AG09319 (cell line): ENCODE measurements at regions not wholly inside any gene's neighbourhood (a gene's known extent, or its start where the extent isn't known, plus 50 kb on each side); places are given as distances from the start of the nearest gene placed in this dataset.
"Not testable (repeated sequence)": the region's sequence is repeated elsewhere in the genome, so short reads cannot be mapped to it uniquely, and the experiment has no call there.

Experiments
- DNase-seq: peaks from one replicate; pipeline ENCODE4 v3.0.0-alpha.2; 2010; ENCODE audit warnings: low read depth; ENCODE audit errors: extremely low read depth
- TF ChIP-seq, protein P1 (sequence below): IDR thresholded peaks from 2 replicates; pipeline ENCODE4 v1.5.1; 2011; ENCODE audit warnings: low read depth, mild to moderate bottlenecking, inconsistent platforms, low read length, moderate library complexity

DNA sequence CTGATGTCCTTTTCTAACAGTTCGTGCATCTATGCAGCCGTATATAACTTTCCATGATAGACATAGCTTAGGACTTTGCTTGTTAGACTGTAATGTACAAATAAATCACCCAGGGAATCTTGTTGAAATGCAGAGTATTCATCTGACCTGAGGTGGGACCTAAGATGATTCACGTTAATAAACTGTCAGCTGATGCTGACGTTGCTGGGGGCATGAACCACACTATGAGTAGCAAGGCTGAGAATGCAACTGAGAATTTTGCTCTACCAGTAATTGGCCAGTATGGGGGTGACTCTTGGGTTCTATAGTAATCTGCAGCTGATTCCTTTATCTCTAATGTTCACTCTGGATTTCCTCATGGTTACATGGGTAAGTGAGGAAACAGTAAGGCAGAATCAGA is 130.1 kb upstream of the MALRD1 start:
- TF ChIP-seq, protein P1, sequence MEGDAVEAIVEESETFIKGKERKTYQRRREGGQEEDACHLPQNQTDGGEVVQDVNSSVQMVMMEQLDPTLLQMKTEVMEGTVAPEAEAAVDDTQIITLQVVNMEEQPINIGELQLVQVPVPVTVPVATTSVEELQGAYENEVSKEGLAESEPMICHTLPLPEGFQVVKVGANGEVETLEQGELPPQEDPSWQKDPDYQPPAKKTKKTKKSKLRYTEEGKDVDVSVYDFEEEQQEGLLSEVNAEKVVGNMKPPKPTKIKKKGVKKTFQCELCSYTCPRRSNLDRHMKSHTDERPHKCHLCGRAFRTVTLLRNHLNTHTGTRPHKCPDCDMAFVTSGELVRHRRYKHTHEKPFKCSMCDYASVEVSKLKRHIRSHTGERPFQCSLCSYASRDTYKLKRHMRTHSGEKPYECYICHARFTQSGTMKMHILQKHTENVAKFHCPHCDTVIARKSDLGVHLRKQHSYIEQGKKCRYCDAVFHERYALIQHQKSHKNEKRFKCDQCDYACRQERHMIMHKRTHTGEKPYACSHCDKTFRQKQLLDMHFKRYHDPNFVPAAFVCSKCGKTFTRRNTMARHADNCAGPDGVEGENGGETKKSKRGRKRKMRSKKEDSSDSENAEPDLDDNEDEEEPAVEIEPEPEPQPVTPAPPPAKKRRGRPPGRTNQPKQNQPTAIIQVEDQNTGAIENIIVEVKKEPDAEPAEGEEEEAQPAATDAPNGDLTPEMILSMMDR, result no peak
- DNase-seq, result no peak

DNA sequence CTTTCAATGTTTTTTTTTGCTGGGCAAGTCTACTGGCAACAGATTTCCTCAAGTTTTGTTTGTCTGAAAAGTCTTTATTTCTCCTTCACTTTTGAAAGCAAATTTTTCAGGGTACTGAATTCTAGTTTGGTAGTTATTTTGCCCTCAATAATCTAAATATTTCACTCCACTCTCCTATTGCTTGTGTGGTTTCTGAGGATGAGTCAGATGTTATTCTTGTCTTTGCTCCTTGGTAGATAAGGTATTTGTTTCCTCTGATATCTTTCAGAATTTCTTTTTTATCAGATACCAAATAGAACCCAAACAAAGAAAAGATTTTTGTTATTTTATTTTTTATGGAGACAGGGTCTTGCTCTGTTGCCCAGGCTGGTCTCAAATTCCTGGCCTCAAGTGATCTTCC is 99.2 kb upstream of the MALRD1 start:
- DNase-seq, result no peak
- TF ChIP-seq, protein P1, result no peak

DNA sequence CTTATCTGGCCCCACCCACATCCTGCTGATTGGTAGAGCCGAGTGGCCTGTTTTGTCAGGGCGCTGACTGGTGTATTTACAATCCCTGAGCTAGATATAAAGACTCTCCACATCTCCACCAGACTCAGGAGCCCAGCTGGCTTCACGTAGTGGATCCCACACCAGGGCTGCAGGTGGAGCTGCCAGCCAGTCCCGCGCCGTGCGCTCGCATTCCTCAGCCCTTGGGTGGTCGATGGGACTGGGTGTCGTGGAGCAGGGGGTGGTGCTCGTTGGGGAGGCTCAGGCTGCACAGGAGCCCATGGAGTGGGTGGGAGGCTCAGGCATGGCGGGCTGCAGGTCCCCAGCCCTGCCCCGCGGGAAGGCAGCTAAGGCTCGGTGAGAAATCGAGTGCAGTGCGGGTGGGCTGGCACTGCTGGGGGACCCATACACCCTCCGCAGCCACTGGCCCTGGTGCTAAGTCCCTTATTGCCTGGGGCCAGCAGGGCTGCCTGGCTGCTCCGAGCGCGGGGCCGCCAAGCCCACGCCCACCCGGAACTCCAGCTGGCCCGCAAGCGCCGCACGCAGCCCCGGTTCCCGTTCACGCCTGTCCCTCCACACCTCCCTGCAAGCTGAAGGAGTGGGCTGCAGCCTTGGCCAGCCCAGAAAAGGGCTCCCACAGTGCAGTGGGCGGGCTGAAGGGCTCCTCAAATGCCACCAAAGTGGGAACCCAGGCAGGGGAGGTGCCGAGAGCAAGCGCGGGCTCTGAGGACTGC is 97.4 kb upstream of the MALRD1 start:
- DNase-seq, result not testable (repeated sequence)

DNA sequence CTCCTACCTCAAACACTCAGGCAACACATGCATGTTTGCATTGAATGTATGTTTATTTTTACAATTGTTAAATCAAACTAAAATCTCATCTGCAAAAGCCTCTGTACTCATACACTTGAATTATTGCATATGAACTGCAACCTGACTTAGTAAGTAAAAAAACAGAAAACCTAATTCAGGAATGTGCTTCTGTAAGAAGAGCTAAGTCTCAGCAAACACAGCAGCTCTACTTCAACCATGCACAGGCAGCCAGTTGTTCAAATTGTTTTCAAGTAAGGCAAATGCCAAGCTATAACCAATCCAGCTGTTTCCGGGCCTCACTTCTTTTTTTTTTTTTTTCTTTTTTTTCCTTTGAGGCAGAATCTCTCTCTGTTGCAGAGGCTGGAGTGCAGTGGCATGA is 93.5 kb upstream of the MALRD1 start:
- no peak for DNase-seq
- TF ChIP-seq, protein P1, result no peak

DNA sequence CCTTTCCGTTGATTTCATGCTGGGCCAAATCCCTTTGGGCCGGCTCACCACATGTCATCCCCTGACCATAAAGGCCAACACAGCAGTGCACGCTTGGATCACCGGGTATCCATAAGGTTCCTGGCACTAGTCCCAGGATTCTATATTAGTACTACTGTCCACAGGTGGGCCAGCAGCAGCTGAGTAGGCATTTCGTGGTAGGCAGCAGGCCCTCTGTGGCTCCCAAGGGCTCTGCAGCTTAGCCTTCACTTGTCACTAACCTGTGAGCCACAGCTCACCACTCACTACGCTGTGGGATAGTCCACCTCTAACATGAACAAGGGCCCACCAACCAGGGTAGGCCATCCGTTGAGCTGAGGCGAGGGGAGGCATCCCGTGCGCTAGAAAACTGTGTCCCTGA is 89.2 kb upstream of the MALRD1 start:
- no peak for DNase-seq
- TF ChIP-seq, protein P1, result no peak

DNA sequence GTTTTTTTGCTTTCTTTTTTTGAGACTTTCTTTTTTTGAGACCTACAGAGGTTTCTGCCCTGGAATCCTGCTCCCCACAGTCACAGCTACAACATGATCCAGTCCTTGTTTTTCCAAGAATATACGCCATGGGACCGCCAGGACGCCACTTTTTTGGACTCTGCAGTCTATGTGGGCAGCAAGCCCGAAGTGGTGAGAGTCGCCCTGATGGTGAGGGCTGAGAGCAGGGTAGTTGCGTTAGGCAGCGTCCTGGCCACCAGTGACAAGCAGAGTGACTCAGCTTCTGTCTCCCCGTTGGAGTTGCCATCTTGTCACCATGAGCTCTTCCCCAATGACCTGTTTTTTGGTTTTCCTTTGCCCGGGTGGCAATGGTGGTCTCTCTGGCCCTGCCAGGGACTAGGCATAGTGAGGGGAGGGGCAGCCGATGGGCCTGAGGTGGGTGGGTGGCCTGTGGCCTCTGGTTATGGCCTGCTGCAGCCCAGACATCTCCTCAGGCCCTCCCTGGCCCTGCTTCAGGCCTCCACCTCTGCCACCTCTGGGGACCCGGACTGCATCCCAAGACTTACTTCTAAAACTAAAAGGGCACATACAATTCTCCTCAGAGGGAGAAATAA is 88.0 kb upstream of the MALRD1 start:
- TF ChIP-seq, protein P1, result no peak
- DNase-seq, result no peak

DNA sequence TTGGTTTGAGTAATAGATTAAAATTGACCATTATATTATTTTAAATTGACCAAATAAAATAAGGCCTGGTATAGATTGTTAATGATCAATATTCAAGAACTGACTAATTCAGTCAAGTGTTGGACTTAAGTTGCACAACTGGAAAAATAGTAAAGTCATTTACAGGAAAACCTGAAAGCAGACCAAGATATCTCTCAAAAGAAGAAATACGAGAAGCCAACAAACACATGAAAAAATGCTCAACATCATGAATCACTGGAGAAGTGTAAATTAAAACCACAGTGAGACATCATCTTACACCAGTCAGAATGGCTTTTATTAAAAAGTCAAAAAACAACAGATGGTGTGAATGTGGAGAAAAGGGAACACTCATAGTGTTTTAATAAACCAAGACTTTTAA is 80.4 kb upstream of the MALRD1 start:
- DNase-seq, result no peak
- TF ChIP-seq, protein P1, result no peak
